K562 (cell line): ENCODE measurements at regions not wholly inside any gene's neighbourhood (a gene's known extent, or its start where the extent isn't known, plus 50 kb on each side); places are given as distances from the start of the nearest gene placed in this dataset.

Experiments
- CBX2 ChIP-seq: fragments of 200-600 bp; sonication (generic); IDR thresholded peaks from one replicate; pipeline ENCODE4 v1.6.1; 2012; ENCODE audit warnings: mild to moderate bottlenecking, low read length, inconsistent platforms; ENCODE audit not compliant: insufficient read depth, poor library complexity, severe bottlenecking
- CREB1 ChIP-seq, 2 experiments: sonication (generic) in 1 of 2; formaldehyde crosslinking in 1 of 2; IDR thresholded peaks; 2 replicates each; pipeline versions ENCODE4 v1.6.1 to v1.8.0; 2012 to 2022; ENCODE audit warnings: inconsistent platforms in 1 of 2, mild to moderate bottlenecking in 1 of 2, missing genetic modification reagents in 1 of 2, moderate library complexity in 1 of 2
- GABPA ChIP-seq: fragments of 200-800 bp; sonication (Bioruptor generic); conservative IDR thresholded peaks from 2 replicates; pipeline ENCODE4 v1.6.1; 2016; ENCODE audit warnings: low read depth, missing genetic modification characterization, missing compliant biosample characterization
- NCOA2 ChIP-seq, 2 experiments: fragments of 450-650 bp; IDR thresholded peaks; 2 replicates each; pipeline ENCODE4 v1.6.1; 2018; ENCODE audit warnings: mild to moderate bottlenecking in 2 of 2, moderate library complexity in 1 of 2; ENCODE audit not compliant: partially characterized antibody in 2 of 2
- NR2C1 ChIP-seq, 2 experiments: fragments of 450-650 bp; IDR thresholded peaks; 2 replicates each; pipeline ENCODE4 v1.6.1; 2017; ENCODE audit warnings: mild to moderate bottlenecking in 2 of 2, antibody characterized with exemption in 1 of 2, inconsistent platforms in 1 of 2, missing compliant biosample characterization in 1 of 2, missing genetic modification characterization in 1 of 2
- POLR2AphosphoS5 ChIP-seq: IDR thresholded peaks from 2 replicates; pipeline ENCODE4 v1.6.1; 2011; ENCODE audit warnings: mild to moderate bottlenecking, low read depth, low read length, moderate library complexity; ENCODE audit not compliant: control insufficient read depth, insufficient read depth
- SAFB2 ChIP-seq: fragments of 200-400 bp; formaldehyde crosslinking; IDR thresholded peaks from 2 replicates; pipeline ENCODE4 v1.6.1; 2018; ENCODE audit warnings: borderline replicate concordance, low read length, low read depth, moderate library complexity; ENCODE audit not compliant: severe bottlenecking
- THAP7 ChIP-seq: fragments of 250-450 bp; sonication (Bioruptor Pico); IDR thresholded peaks from 2 replicates; pipeline ENCODE4 v1.5.0; 2021
- USF2 ChIP-seq: sonication (generic); formaldehyde crosslinking; IDR thresholded peaks from 2 replicates; pipeline ENCODE4 v1.5.0; 2020; ENCODE audit warnings: missing genetic modification reagents
- ZBTB8A ChIP-seq: fragments of 450-650 bp; IDR thresholded peaks from 2 replicates; pipeline ENCODE4 v1.6.1; 2018; ENCODE audit warnings: mild to moderate bottlenecking, moderate library complexity; ENCODE audit not compliant: partially characterized antibody
- ZNF224 ChIP-seq: sonication (generic); formaldehyde crosslinking; IDR thresholded peaks from 2 replicates; pipeline ENCODE4 v1.8.0; 2022; ENCODE audit warnings: mild to moderate bottlenecking, missing genetic modification reagents
- ZNF311 ChIP-seq: fragments of 250-450 bp; sonication (Bioruptor Pico); IDR thresholded peaks from 2 replicates; pipeline ENCODE4 v1.4.0; 2020; ENCODE audit warnings: mild to moderate bottlenecking, moderate library complexity

- TF ChIP-seq CBX2 (no peak), ZNF311 (CRISPR knock-in tag) (no peak), GABPA (tag) (no peak), POLR2AphosphoS5 (no peak), SAFB2 (no peak), THAP7 (CRISPR knock-in tag) (no peak), USF2 (CRISPR knock-in tag) (no peak), CREB1 (IDR thresholded peaks at IDR 0.05) (no peak), CREB1 (CRISPR knock-in tag; IDR thresholded peaks at IDR 0.05) (no peak), NCOA2 (IDR thresholded peaks at IDR 0.05; ENCODE audit: partially characterized antibody in 2 of 2) (no peak), NR2C1 (IDR thresholded peaks at IDR 0.05) (no peak), NR2C1 (tag; IDR thresholded peaks at IDR 0.05) (no peak), ZBTB8A (no peak), ZNF224 (CRISPR knock-in tag) (no peak)
Observed at GRCh38 chr7:109021390-109021789, 451.7 kb downstream of the DNAJB9 start.
